ENCODE measurements at regions not wholly inside any gene's neighbourhood (a gene's known extent, or its start where the extent isn't known, plus 50 kb on each side); places are given as distances from the start of the nearest gene placed in this dataset.

GRCh38 chr4:116401293-116401692 lies 684.1 kb downstream of the TRAM1L1 start:
- DNase-seq (ENCODE audit: low read depth in 1 of 2, low spot score in 1 of 2): no peak
- Histone ChIP-seq H3K4me3 (no peak overlapping the region), H3K36me3 (no peaks in the 10 kb centered on the region), H3K4me1 (ENCODE audit: low read depth) (no peaks in the 10 kb centered on the region), H3K27me3 (no peaks in the 10 kb centered on the region), H3K27ac (no peak overlapping the region), H3K9me3 (ENCODE audit: low read depth) (no peaks in the 10 kb centered on the region)
- TF ChIP-seq CTCF (IDR thresholded peaks at IDR 0.05; ENCODE audit: low read depth, low read length): no peak

GRCh38 chr4:116400480-116400879 lies 684.9 kb downstream of the TRAM1L1 start:
- H3K27ac ChIP-seq: no peak overlapping the region
- H3K36me3 ChIP-seq: no peaks in the 10 kb centered on the region
- DNase-seq (ENCODE audit: low read depth in 1 of 2, low spot score in 1 of 2): no peak
- no peaks in the 10 kb centered on the region for H3K27me3 ChIP-seq
- no peak overlapping the region for H3K4me3 ChIP-seq
- no peaks in the 10 kb centered on the region for H3K9me3 ChIP-seq (ENCODE audit: low read depth)
- TF ChIP-seq CTCF (IDR thresholded peaks at IDR 0.05; ENCODE audit: low read depth, low read length): no peak
- H3K4me1 ChIP-seq (ENCODE audit: low read depth): no peaks in the 10 kb centered on the region

DNA sequence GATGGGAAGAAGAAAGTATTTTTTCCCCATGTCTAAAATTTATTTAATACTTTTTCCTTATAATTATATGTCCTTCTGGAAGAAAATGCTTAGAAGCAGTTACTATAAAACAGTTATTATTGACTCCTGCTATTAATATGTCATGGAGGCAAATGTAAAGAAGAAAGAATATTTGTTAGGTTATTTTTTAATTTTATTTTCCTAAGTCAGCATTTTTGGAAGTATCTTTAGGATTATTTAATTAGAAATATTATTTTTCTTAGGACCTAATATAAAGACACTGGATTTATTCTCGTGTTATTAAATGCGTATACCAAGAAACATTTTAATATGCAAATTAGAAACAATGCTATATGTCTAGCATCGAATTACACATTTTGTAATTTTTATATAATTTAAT lies 687.7 kb downstream of the TRAM1L1 start:
- no peak overlapping the region for H3K27ac ChIP-seq
- TF ChIP-seq CTCF (IDR thresholded peaks at IDR 0.05; ENCODE audit: low read depth, low read length): no peak
- H3K4me3 ChIP-seq: no peak overlapping the region
- DNase-seq (ENCODE audit: low read depth in 1 of 2, low spot score in 1 of 2): no peak
- H3K9me3 ChIP-seq (ENCODE audit: low read depth): no peaks in the 10 kb centered on the region
- H3K4me1 ChIP-seq (ENCODE audit: low read depth): no peaks in the 10 kb centered on the region
- H3K36me3 ChIP-seq: no peaks in the 10 kb centered on the region
- no peaks in the 10 kb centered on the region for H3K27me3 ChIP-seq

DNA sequence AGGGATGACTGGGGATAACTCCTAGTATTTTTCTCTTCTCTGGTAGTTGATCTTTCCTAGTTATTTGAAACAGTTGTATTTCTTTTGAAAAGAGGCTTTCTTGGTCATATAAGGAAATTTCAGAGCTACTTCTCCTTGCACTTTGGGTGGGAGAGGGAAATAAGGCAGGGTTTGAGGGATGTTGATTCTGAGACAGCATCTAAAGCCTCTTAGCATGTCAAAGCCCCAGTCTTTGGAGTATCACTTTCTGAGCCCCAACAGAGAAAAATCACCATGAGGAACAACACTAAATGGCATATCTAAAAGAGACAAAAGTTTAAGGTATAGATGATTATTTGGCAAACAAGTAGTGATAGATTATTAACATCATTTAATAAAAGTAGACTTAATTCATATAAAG lies 688.1 kb downstream of the TRAM1L1 start:
- no peak overlapping the region for H3K27ac ChIP-seq
- no peaks in the 10 kb centered on the region for H3K4me1 ChIP-seq (ENCODE audit: low read depth)
- H3K36me3 ChIP-seq: no peaks in the 10 kb centered on the region
- DNase-seq (ENCODE audit: low read depth in 1 of 2, low spot score in 1 of 2): no peak
- no peak for TF ChIP-seq CTCF (IDR thresholded peaks at IDR 0.05; ENCODE audit: low read depth, low read length)
- H3K4me3 ChIP-seq: no peak overlapping the region
- H3K27me3 ChIP-seq: no peaks in the 10 kb centered on the region
- H3K9me3 ChIP-seq (ENCODE audit: low read depth): no peaks in the 10 kb centered on the region

GRCh38 chr4:116395408-116395807 lies 690.0 kb downstream of the TRAM1L1 start:
- DNase-seq (ENCODE audit: low read depth in 1 of 2, low spot score in 1 of 2): no peak
- Histone ChIP-seq H3K36me3 (no peaks in the 10 kb centered on the region), H3K27me3 (no peaks in the 10 kb centered on the region), H3K4me3 (no peak overlapping the region), H3K4me1 (ENCODE audit: low read depth) (no peaks in the 10 kb centered on the region), H3K9me3 (ENCODE audit: low read depth) (no peaks in the 10 kb centered on the region), H3K27ac (no peak overlapping the region)
- TF ChIP-seq CTCF (IDR thresholded peaks at IDR 0.05; ENCODE audit: low read depth, low read length): no peak

- TF ChIP-seq CTCF (IDR thresholded peaks at IDR 0.05; ENCODE audit: low read depth, low read length): no peak
- no peak overlapping the region for H3K4me3 ChIP-seq
- H3K9me3 ChIP-seq (ENCODE audit: low read depth): no peaks in the 10 kb centered on the region
- no peak for DNase-seq (ENCODE audit: low read depth in 1 of 2, low spot score in 1 of 2)
- no peak overlapping the region for H3K27ac ChIP-seq
- H3K4me1 ChIP-seq (ENCODE audit: low read depth): no peaks in the 10 kb centered on the region
- no peaks in the 10 kb centered on the region for H3K36me3 ChIP-seq
- no peaks in the 10 kb centered on the region for H3K27me3 ChIP-seq
These were observed 694.4 kb downstream of the TRAM1L1 start for GRCh38 chr4:116391020-116391419.
